A549 (cell line): ENCODE measurements at regions not wholly inside any gene's neighbourhood (a gene's known extent, or its start where the extent isn't known, plus 50 kb on each side); places are given as distances from the start of the nearest gene placed in this dataset.

ENCODE experiments used
- ATAC-seq, 2 experiments: fragments of 200-7000 bp in 1 of 2; fragments of >200 bp in 1 of 2; cut with Nextera tagmentation in 1 of 2; cut with Tn5 transposase in 1 of 2; 3 replicates each; pipeline versions ENCODE4 v1.8.0 to v1.9.1; 2018 to 2020; ENCODE audit warnings: mild to moderate bottlenecking in 1 of 2, moderate library complexity in 1 of 2
- CTCF ChIA-PET: fragments of 300-600 bp; sonication (Branson Sonifier 250); formaldehyde crosslinking; extraction: SDS; loops from one replicate; lab custom pipeline; 2021; ENCODE audit warnings: antibody characterized with exemption, inconsistent platforms; lab: Yijun Ruan, JAX
- POLR2A ChIA-PET: fragments of 350-600 bp; formaldehyde crosslinking; extraction: SDS; loops from one replicate; lab custom pipeline; 2021; ENCODE audit warnings: antibody characterized with exemption, inconsistent platforms; lab: Yijun Ruan, JAX
- DNase-seq, 2 experiments: peaks; one replicate each; pipeline versions ENCODE4 v3.0.0 to v3.0.0-alpha.2; 2011 to 2016; ENCODE audit warnings: low read depth in 1 of 2, low spot score in 1 of 2
- FAIRE-seq: peaks from 2 replicates; lab custom pipeline; 2011; peaks lifted over from hg19 to GRCh38; lab: Jason Lieb, UNC
- H3K27ac ChIP-seq, 2 experiments: fragments of >200 bp; sonication (Bioruptor Twin); formaldehyde crosslinking; 3 replicates each; pipeline ENCODE4 v1.5.1; 2016 to 2017
- H3K4me1 ChIP-seq: fragments of >200 bp; sonication (Bioruptor Twin); formaldehyde crosslinking; 3 replicates; pipeline ENCODE4 v1.6.1; 2016
- H3K4me2 ChIP-seq: fragments of >200 bp; sonication (Bioruptor Twin); formaldehyde crosslinking; 3 replicates; pipeline ENCODE4 v1.6.1; 2016
- H3K4me3 ChIP-seq: fragments of >200 bp; sonication (Bioruptor Twin); formaldehyde crosslinking; 3 replicates; pipeline ENCODE4 v1.5.1; 2016
- H3K9me3 ChIP-seq: fragments of >200 bp; sonication (Bioruptor Twin); formaldehyde crosslinking; 3 replicates; pipeline ENCODE4 v1.6.1; 2016
- CBX8 ChIP-seq: fragments of 200-600 bp; sonication (generic); IDR thresholded peaks from 2 replicates; pipeline ENCODE4 v1.6.1; 2016
- CHD4 ChIP-seq: fragments of 200-600 bp; sonication (generic); IDR thresholded peaks from 2 replicates; pipeline ENCODE4 v1.6.1; 2016; ENCODE audit warnings: antibody characterized with exemption, mild to moderate bottlenecking, borderline replicate concordance
- EHF ChIP-seq: fragments of 250-450 bp; sonication (Bioruptor Pico); IDR thresholded peaks from 2 replicates; pipeline ENCODE4 v1.5.0; 2020; ENCODE audit warnings: mild to moderate bottlenecking
- ESRRA ChIP-seq: fragments of 150-350 bp; IDR thresholded peaks from 2 replicates; pipeline ENCODE4 v1.6.1; 2014; ENCODE audit warnings: mild to moderate bottlenecking, low read length, borderline replicate concordance
- FOSB ChIP-seq: fragments of 250-450 bp; sonication (Bioruptor Pico); IDR thresholded peaks from 2 replicates; pipeline ENCODE4 v1.5.0; 2020; ENCODE audit warnings: mild to moderate bottlenecking, moderate library complexity
- FOSL2 ChIP-seq, 2 experiments: fragments of 450-650 bp in 1 of 2; fragments of >200 bp in 1 of 2; sonication (Bioruptor Twin) in 1 of 2; formaldehyde crosslinking; IDR thresholded peaks; 2 replicates each; pipeline versions ENCODE4 v1.5.0 to v1.6.1; 2016 to 2020; ENCODE audit warnings: mild to moderate bottlenecking in 1 of 2, moderate library complexity in 1 of 2
- FOXS1 ChIP-seq: fragments of 250-450 bp; sonication (Bioruptor Pico); IDR thresholded peaks from 2 replicates; pipeline ENCODE4 v1.5.0; 2020; ENCODE audit warnings: mild to moderate bottlenecking, moderate library complexity
- HDAC2 ChIP-seq: fragments of 200-600 bp; sonication (generic); IDR thresholded peaks from 2 replicates; pipeline ENCODE4 v1.6.1; 2016
- HEYL ChIP-seq: fragments of 250-450 bp; sonication (Bioruptor Pico); IDR thresholded peaks from 2 replicates; pipeline ENCODE4 v1.8.0; 2021; ENCODE audit warnings: mild to moderate bottlenecking, moderate library complexity
- HOXA7 ChIP-seq: fragments of 250-450 bp; sonication (Bioruptor Pico); IDR thresholded peaks from 2 replicates; pipeline ENCODE4 v1.5.0; 2020; ENCODE audit warnings: mild to moderate bottlenecking, moderate library complexity
- HOXB13 ChIP-seq: fragments of 250-450 bp; sonication (Bioruptor Pico); IDR thresholded peaks from 2 replicates; pipeline ENCODE4 v1.5.0; 2020; ENCODE audit warnings: low read depth, mild to moderate bottlenecking, moderate library complexity
- HOXB5 ChIP-seq: fragments of 250-450 bp; sonication (Bioruptor Pico); IDR thresholded peaks from 2 replicates; pipeline ENCODE4 v1.5.0; 2020; ENCODE audit warnings: mild to moderate bottlenecking, moderate library complexity
- JUN ChIP-seq, 2 experiments: fragments of >200 bp; sonication (Bioruptor Twin); formaldehyde crosslinking; IDR thresholded peaks; 2 replicates in 1 of 2; 3 replicates in 1 of 2; pipeline ENCODE4 v1.6.1; 2016 to 2017
- JUNB ChIP-seq: fragments of >200 bp; sonication (Bioruptor Twin); formaldehyde crosslinking; IDR thresholded peaks from 2 replicates; pipeline ENCODE4 v1.6.1; 2016
- KDM1A ChIP-seq: fragments of 200-600 bp; sonication (generic); IDR thresholded peaks from 2 replicates; pipeline ENCODE4 v1.6.1; 2016; ENCODE audit warnings: low read depth, mild to moderate bottlenecking
- MAZ ChIP-seq: fragments of 150-350 bp; IDR thresholded peaks from 2 replicates; pipeline ENCODE4 v1.6.1; 2014; ENCODE audit warnings: antibody characterized with exemption, low read depth, low read length, borderline replicate concordance
- NFE2L2 ChIP-seq: fragments of 150-350 bp; conservative IDR thresholded peaks from 2 replicates; pipeline ENCODE4 v1.6.1; 2014; ENCODE audit warnings: low read length
- NPAS2 ChIP-seq: fragments of 250-450 bp; sonication (Bioruptor Pico); IDR thresholded peaks from 2 replicates; pipeline ENCODE4 v1.8.0; 2022; ENCODE audit warnings: mild to moderate bottlenecking, moderate library complexity, borderline replicate concordance
- RARB ChIP-seq: fragments of 250-450 bp; sonication (Bioruptor Pico); IDR thresholded peaks from 2 replicates; pipeline ENCODE4 v1.8.0; 2021; ENCODE audit warnings: mild to moderate bottlenecking, moderate library complexity
- RFX5 ChIP-seq: fragments of 450-650 bp; IDR thresholded peaks from 2 replicates; pipeline ENCODE4 v1.7.1; 2014; ENCODE audit warnings: antibody characterized with exemption, mild to moderate bottlenecking, moderate library complexity
- RNF2 ChIP-seq: fragments of 200-600 bp; sonication (generic); IDR thresholded peaks from 2 replicates; pipeline ENCODE4 v1.6.1; 2016; ENCODE audit warnings: low read depth, mild to moderate bottlenecking, antibody characterized with exemption, moderate library complexity, borderline replicate concordance
- SMC3 ChIP-seq: fragments of >200 bp; sonication (Bioruptor Twin); formaldehyde crosslinking; IDR thresholded peaks from 3 replicates; pipeline ENCODE4 v1.6.1; 2018; ENCODE audit warnings: inconsistent platforms
- USF2 ChIP-seq: fragments of 450-650 bp; IDR thresholded peaks from 2 replicates; pipeline ENCODE4 v1.6.1; 2014; ENCODE audit warnings: antibody characterized with exemption
- ZNF302 ChIP-seq: fragments of 250-450 bp; sonication (Bioruptor Pico); IDR thresholded peaks from 2 replicates; pipeline ENCODE4 v1.9.0; 2021; ENCODE audit warnings: inconsistent platforms, mild to moderate bottlenecking, moderate library complexity
- WGBS: methylation state at CpG from one replicate; pipeline ENCODE4 v1.1.6; 2017; ENCODE audit errors: missing lambda C conversion rate; 5-methylcytosine and 5-hydroxymethylcytosine counted together
- TF ChIP-seq, protein P1 (sequence below): fragments of 200-600 bp; sonication (generic); IDR thresholded peaks from 2 replicates; pipeline ENCODE4 v1.6.1; 2016; ENCODE audit warnings: antibody characterized with exemption, mild to moderate bottlenecking, moderate library complexity
- TF ChIP-seq, protein P2 (sequence below): fragments of >200 bp; sonication (Bioruptor Twin); formaldehyde crosslinking; IDR thresholded peaks from 2 replicates; pipeline ENCODE4 v1.6.1; 2016

DNA sequence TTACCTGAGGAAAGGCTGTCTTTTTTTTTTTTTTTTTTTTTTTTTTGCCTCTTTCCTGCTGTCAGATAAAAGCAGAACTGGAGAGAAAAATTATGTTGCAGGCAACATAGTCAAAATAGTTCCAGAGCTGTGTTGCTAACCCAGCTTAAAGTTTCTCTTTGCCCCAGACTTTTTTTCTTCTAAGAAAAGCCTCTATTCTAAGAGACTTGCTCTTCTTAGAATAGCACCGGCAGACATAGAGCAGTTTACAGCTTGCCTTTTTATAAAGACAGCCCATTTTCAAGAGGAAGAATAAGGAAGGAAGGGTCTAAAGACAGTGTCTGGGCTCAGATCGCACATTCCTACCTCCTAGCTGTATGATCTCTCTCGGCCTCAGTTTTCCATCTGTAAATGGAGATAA, 88.7 kb downstream of the TENT5C start:
- 74% methylated on average over 3 of the region's 3 CpGs for WGBS
- POLR2A ChIA-PET: no interaction called here

GRCh38 chr1:117695796-117696490, 90.1 kb downstream of the TENT5C start:
- peak in 1 of 2 experiments; percentile 14 for DNase-seq
- no peak overlapping the region for H3K4me2 ChIP-seq

More for the DNA sequence above, 88.7 kb downstream of the TENT5C start:
- Histone ChIP-seq H3K4me1 (no peaks in the 10 kb centered on the region), H3K27ac (no peak overlapping the region), H3K9me3 (no peaks in the 10 kb centered on the region), H3K4me2 (no peak overlapping the region), H3K4me3 (no peak overlapping the region)
- no peak for FAIRE-seq
- CTCF ChIA-PET: interaction anchor here (0.9 to 1.2 kb wide), 2 partner anchors 12 to 14 kb away, joined by 3 read pairs; no protein-coding TSS in a partner anchor
- TF ChIP-seq FOSL2 (IDR thresholded peaks at IDR 0.05) (no peak), FOSL2 (CRISPR knock-in tag; IDR thresholded peaks at IDR 0.05) (no peak), RFX5 (no peak), HEYL (no peak), KDM1A (no peak), JUN (IDR thresholded peaks at IDR 0.05) (no peak), CBX8 (no peak), RARB (CRISPR knock-in tag) (no peak), HDAC2 (no peak), FOXS1 (CRISPR knock-in tag) (no peak), HOXA7 (CRISPR knock-in tag) (no peak), SMC3 (no peak), RNF2 (no peak), CHD4 (no peak), NPAS2 (CRISPR knock-in tag) (no peak), HOXB5 (CRISPR knock-in tag) (no peak), USF2 (no peak)
- ATAC-seq: no peak
- DNase-seq: no peak

More at GRCh38 chr1:117695796-117696490, 90.1 kb downstream of the TENT5C start:
- peak overlapping the region in 1 of 2 experiments; percentile 31; a peak in 1 of 6 replicates for H3K27ac ChIP-seq
- H3K4me3 ChIP-seq: no peak overlapping the region
- 72% methylated on average over 9 of the region's 9 CpGs for WGBS
- POLR2A ChIA-PET: no interaction called here
- H3K4me1 ChIP-seq: no peaks in the 10 kb centered on the region
- CTCF ChIA-PET: no interaction called here
- H3K9me3 ChIP-seq: no peaks in the 10 kb centered on the region
- FAIRE-seq (no peak), ATAC-seq (peak; percentile 40 to 43; a peak in 3 of 6 replicates)
- TF ChIP-seq ZNF302 (no peak), JUNB (no peak), EHF (CRISPR knock-in tag) (no peak), HOXB13 (no peak), MAZ (no peak), HDAC2 (no peak), FOSB (CRISPR knock-in tag) (no peak), CBX8 (no peak), NFE2L2 (no peak), ESRRA (no peak)
- TF ChIP-seq, protein P1, sequence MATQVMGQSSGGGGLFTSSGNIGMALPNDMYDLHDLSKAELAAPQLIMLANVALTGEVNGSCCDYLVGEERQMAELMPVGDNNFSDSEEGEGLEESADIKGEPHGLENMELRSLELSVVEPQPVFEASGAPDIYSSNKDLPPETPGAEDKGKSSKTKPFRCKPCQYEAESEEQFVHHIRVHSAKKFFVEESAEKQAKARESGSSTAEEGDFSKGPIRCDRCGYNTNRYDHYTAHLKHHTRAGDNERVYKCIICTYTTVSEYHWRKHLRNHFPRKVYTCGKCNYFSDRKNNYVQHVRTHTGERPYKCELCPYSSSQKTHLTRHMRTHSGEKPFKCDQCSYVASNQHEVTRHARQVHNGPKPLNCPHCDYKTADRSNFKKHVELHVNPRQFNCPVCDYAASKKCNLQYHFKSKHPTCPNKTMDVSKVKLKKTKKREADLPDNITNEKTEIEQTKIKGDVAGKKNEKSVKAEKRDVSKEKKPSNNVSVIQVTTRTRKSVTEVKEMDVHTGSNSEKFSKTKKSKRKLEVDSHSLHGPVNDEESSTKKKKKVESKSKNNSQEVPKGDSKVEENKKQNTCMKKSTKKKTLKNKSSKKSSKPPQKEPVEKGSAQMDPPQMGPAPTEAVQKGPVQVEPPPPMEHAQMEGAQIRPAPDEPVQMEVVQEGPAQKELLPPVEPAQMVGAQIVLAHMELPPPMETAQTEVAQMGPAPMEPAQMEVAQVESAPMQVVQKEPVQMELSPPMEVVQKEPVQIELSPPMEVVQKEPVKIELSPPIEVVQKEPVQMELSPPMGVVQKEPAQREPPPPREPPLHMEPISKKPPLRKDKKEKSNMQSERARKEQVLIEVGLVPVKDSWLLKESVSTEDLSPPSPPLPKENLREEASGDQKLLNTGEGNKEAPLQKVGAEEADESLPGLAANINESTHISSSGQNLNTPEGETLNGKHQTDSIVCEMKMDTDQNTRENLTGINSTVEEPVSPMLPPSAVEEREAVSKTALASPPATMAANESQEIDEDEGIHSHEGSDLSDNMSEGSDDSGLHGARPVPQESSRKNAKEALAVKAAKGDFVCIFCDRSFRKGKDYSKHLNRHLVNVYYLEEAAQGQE: no peak
- TF ChIP-seq, protein P2, sequence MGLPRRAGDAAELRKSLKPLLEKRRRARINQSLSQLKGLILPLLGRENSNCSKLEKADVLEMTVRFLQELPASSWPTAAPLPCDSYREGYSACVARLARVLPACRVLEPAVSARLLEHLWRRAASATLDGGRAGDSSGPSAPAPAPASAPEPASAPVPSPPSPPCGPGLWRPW: no peak
